Activated B cell treated with CpG ODN at 0.5 μM for 24 hours (primary cell): ENCODE measurements at regions not wholly inside any gene's neighbourhood (a gene's known extent, or its start where the extent isn't known, plus 50 kb on each side); places are given as distances from the start of the nearest gene placed in this dataset.
"Not testable (repeated sequence)": the region's sequence is repeated elsewhere in the genome, so short reads cannot be mapped to it uniquely, and the experiment has no call there.

Experiments
- ATAC-seq: fragments of 200-7000 bp; cut with Tn5 transposase; one replicate; pipeline ENCODE4 v1.10.0; 2021; ENCODE audit warnings: low read depth, mild to moderate bottlenecking, moderate library complexity
- CTCF ChIA-PET: fragments of 350-600 bp; sonication (Branson Sonifier 250); formaldehyde crosslinking; loops from one replicate; lab custom pipeline; 2021; ENCODE audit warnings: antibody characterized with exemption; lab: Charles Lee
- POLR2A ChIA-PET: fragments of 350-600 bp; sonication (Branson Sonifier 250); formaldehyde crosslinking; loops from one replicate; lab custom pipeline; 2021; ENCODE audit warnings: antibody characterized with exemption; lab: Charles Lee
- DNase-seq: peaks from one replicate; pipeline ENCODE4 v3.0.0; 2022
- H3K27ac Mint-ChIP-seq: one replicate; pipeline ENCODE4 v1.8.0; 2020; ENCODE audit warnings: mixed read lengths
- H3K27me3 Mint-ChIP-seq: one replicate; pipeline ENCODE4 v1.8.0; 2021; ENCODE audit warnings: mixed read lengths
- H3K36me3 Mint-ChIP-seq: one replicate; pipeline ENCODE4 v1.8.0; 2021; ENCODE audit warnings: low read depth, mixed read lengths
- H3K4me1 Mint-ChIP-seq: one replicate; pipeline ENCODE4 v1.8.0; 2021; ENCODE audit warnings: mixed read lengths
- H3K4me3 Mint-ChIP-seq: one replicate; pipeline ENCODE4 v1.8.0; 2020; ENCODE audit warnings: mild to moderate bottlenecking, mixed read lengths
- H3K9me3 Mint-ChIP-seq: one replicate; pipeline ENCODE4 v1.8.0; 2020; ENCODE audit warnings: mixed read lengths
- intact Hi-C: fragments of 100-400 bp; cut with micrococcal nuclease; formaldehyde crosslinking; loops from one replicate; pipeline ENCODE4 v1.15.1; 2024
- TF ChIP-seq, protein P1 (sequence below): fragments of 200-600 bp; IDR thresholded peaks from one replicate; pipeline ENCODE4 v1.8.0; 2022; ENCODE audit warnings: antibody characterized with exemption, mild to moderate bottlenecking

DNA sequence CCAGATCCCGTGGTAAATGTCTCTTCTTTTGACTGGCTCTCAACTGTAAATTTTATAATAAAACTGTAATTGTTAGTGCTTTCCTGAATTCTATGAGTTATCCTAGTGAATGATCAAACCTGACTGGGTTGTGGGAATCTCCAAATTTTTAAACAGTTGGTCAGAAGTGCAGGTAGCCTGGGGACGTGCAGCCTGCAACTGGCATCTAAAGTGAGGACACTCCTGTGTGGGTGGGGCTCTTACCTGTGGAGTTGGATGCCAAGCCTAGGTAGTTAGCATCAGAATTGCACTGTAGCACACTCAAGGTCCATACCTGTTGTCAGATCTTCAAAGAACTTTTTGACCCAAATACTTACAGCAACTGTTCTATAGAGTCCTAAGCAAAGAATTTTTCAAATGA lies 207.1 kb upstream of the NBEA start:
- DNase-seq = no peak
- H3K4me3 Mint-ChIP-seq = no peak overlapping the region
- TF ChIP-seq, protein P1, sequence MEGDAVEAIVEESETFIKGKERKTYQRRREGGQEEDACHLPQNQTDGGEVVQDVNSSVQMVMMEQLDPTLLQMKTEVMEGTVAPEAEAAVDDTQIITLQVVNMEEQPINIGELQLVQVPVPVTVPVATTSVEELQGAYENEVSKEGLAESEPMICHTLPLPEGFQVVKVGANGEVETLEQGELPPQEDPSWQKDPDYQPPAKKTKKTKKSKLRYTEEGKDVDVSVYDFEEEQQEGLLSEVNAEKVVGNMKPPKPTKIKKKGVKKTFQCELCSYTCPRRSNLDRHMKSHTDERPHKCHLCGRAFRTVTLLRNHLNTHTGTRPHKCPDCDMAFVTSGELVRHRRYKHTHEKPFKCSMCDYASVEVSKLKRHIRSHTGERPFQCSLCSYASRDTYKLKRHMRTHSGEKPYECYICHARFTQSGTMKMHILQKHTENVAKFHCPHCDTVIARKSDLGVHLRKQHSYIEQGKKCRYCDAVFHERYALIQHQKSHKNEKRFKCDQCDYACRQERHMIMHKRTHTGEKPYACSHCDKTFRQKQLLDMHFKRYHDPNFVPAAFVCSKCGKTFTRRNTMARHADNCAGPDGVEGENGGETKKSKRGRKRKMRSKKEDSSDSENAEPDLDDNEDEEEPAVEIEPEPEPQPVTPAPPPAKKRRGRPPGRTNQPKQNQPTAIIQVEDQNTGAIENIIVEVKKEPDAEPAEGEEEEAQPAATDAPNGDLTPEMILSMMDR = no peak
- CTCF ChIA-PET = no interaction called here
- H3K27me3 Mint-ChIP-seq = no peaks in the 10 kb centered on the region
- POLR2A ChIA-PET = no interaction called here
- no peaks in the 10 kb centered on the region for H3K9me3 Mint-ChIP-seq
- no peak overlapping the region for H3K27ac Mint-ChIP-seq
- H3K36me3 Mint-ChIP-seq = no peaks in the 10 kb centered on the region
- no peak for ATAC-seq
- intact Hi-C loops = no loop called here
- H3K4me1 Mint-ChIP-seq = no peaks in the 10 kb centered on the region

DNA sequence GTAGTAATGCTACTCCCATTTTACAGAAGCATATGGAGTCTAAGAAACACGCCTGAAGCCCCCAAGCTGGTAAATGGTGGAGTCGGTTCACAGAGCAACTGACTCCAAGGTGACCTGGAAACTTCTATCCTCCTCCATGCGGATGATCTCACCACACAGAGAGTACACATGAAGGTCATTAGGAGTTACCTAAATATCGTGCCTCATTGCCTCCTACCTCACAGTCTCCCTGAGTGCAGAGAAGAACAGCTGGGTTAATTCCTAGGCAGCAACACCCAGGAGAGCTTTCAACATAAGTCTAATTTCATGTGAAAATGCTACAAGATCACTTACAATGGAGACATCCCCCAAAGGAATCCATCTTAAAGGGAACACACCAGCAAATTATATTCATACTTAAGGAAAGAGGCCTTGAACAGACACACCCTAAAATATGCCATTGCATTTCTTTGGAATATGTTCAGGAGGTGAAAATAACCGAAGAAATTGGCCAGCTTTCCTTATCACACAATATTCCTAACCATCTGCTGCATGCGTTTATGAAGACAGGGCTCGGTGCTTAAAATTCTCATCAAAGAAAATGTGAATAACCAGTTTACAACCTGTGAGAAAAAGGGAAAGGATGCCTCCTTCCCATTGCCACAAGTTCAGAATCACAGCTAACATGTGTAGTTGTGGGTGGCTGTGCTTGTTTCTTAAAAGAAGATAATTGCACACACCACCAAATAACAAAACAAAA lies 203.6 kb upstream of the NBEA start:
- ATAC-seq = no peak
- CTCF ChIA-PET = no interaction called here
- no peaks in the 10 kb centered on the region for H3K27me3 Mint-ChIP-seq
- no peaks in the 10 kb centered on the region for H3K4me1 Mint-ChIP-seq
- H3K27ac Mint-ChIP-seq = no peak overlapping the region
- no peaks in the 10 kb centered on the region for H3K36me3 Mint-ChIP-seq
- POLR2A ChIA-PET = no interaction called here
- H3K4me3 Mint-ChIP-seq = no peak overlapping the region
- H3K9me3 Mint-ChIP-seq = peaks cover 2% of the 10 kb centered on the region
- intact Hi-C loops = no loop called here
- DNase-seq = no peak
- TF ChIP-seq, protein P1 = no peak

DNA sequence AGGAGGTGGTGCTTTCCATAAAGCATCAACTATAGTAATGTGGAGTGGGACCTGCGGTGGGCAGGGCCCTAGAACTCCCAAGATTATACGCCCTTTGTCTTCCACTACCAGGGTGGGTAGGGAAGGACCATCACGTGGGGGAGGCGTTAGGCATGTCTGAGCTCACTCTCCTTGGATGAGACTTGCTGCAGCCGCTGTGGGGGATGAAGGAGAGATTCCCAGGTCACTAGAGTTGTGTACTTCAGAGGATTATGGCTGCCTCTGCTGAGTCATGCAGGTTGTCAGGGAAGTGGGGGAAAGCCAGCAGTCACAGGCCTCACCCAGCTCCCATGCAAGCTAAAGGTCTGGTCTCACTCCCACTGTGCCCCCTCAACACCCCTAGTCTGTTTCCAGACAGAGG lies 195.0 kb upstream of the NBEA start:
- CTCF ChIA-PET, intact Hi-C loops, H3K27ac Mint-ChIP-seq, POLR2A ChIA-PET, H3K4me1 Mint-ChIP-seq, H3K4me3 Mint-ChIP-seq, ATAC-seq, H3K9me3 Mint-ChIP-seq, H3K36me3 Mint-ChIP-seq, DNase-seq, H3K27me3 Mint-ChIP-seq: not testable (repeated sequence)

DNA sequence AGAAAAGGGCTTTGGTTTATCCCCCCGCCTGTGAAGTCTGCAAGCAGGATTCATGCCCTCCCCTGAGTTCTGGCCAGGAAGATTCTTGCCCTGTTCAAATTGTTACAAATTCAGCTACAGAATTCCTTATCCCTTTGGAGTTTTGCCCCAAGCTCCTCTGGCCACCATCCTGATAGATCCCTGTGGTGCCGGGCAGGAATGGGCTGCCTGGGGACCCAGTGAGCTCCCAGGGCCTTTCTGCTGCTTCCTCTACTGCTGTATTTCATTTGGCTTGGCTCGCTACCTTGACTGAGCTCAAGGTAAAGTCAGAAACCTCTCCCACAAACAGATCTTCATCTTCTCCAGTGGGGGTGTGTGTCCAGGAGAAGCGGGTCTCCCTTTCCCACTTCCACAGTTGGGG lies 194.6 kb upstream of the NBEA start:
- CTCF ChIA-PET = no interaction called here
- ATAC-seq = no peak
- H3K27ac Mint-ChIP-seq = no peak overlapping the region

DNA sequence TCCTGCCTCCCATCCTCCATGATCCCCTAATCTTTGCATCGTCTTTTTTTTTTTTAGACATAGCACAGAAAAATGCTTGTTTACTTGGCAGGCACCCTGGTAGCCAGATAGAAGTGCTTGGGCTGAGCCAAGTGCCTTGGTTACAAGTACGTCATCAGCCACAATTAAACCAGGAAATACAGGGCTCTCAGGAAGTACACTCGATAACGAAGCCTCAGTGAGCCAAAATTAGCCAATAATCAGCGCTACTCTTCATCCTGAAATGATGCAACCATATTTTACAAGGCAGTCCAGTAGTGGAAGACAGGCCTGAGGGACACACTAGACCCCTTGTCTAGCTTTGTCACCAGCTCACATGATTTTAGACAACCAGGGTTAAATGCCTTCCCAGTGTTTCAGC lies 194.0 kb upstream of the NBEA start:
- Mint-ChIP-seq H3K4me3 (no peak overlapping the region), H3K27ac (no peak overlapping the region), H3K36me3 (no peaks in the 10 kb centered on the region), H3K27me3 (peaks cover 2% of the 10 kb centered on the region), H3K4me1 (no peaks in the 10 kb centered on the region), H3K9me3 (no peaks in the 10 kb centered on the region)
- intact Hi-C loops = no loop called here
- no peak for ATAC-seq
- TF ChIP-seq, protein P1 = no peak
- ChIA-PET POLR2A (no interaction called here), CTCF (no interaction called here)
- no peak for DNase-seq

More for the DNA sequence above, 194.6 kb upstream of the NBEA start:
- TF ChIP-seq, protein P1 = no peak
- no peaks in the 10 kb centered on the region for H3K4me1 Mint-ChIP-seq
- peaks cover 2% of the 10 kb centered on the region for H3K9me3 Mint-ChIP-seq
- H3K36me3 Mint-ChIP-seq = no peaks in the 10 kb centered on the region
- H3K4me3 Mint-ChIP-seq = no peak overlapping the region
- intact Hi-C loops = no loop called here
- H3K27me3 Mint-ChIP-seq = peaks cover 2% of the 10 kb centered on the region
- POLR2A ChIA-PET = no interaction called here
- no peak for DNase-seq

DNA sequence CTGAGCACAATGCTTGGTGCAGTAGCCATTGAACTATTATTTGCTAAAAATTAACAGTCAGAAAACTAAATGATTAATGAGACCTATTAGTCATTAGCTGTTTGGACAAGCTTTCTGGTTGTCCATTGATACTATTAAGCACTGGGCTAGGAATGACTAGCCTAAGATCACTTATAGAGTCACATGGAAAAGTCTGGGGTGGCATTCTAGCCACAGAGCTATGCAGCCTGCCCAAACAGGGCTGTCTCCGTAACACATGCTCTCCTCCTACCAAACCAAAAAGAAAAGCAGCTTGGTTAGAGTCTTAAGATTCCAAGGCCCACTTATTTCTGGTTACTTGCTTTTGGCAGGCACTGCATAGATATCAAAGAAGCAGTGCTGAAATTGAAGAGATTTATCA lies 193.5 kb upstream of the NBEA start:
- CTCF ChIA-PET = no interaction called here
- no peak overlapping the region for H3K27ac Mint-ChIP-seq
- H3K9me3 Mint-ChIP-seq = no peaks in the 10 kb centered on the region
- TF ChIP-seq, protein P1 = no peak
- no peaks in the 10 kb centered on the region for H3K36me3 Mint-ChIP-seq
- intact Hi-C loops = no loop called here
- H3K27me3 Mint-ChIP-seq = peaks cover 2% of the 10 kb centered on the region
- no peaks in the 10 kb centered on the region for H3K4me1 Mint-ChIP-seq
- H3K4me3 Mint-ChIP-seq = no peak overlapping the region
- DNase-seq (no peak), ATAC-seq (no peak)
- POLR2A ChIA-PET = no interaction called here
